Kidney tubule cell (primary cell): ENCODE measurements at regions not wholly inside any gene's neighbourhood (a gene's known extent, or its start where the extent isn't known, plus 50 kb on each side); places are given as distances from the start of the nearest gene placed in this dataset.
"Not testable (repeated sequence)": the region's sequence is repeated elsewhere in the genome, so short reads cannot be mapped to it uniquely, and the experiment has no call there.

ENCODE experiments used
- DNase-seq: peaks from one replicate; pipeline ENCODE4 v3.0.0-alpha.2; 2018; ENCODE audit warnings: low spot score

- no peak for DNase-seq
These were observed 561.2 kb upstream of the C16orf82 start for GRCh38 chr16:26505496-26505895.

GRCh38 chr16:26508946-26509345 is 557.8 kb upstream of the C16orf82 start:
- not testable (repeated sequence) for DNase-seq

GRCh38 chr16:26510924-26511323 is 555.8 kb upstream of the C16orf82 start:
- no peak for DNase-seq

- DNase-seq = no peak
These were observed 555.3 kb upstream of the C16orf82 start for GRCh38 chr16:26511463-26511862.

- DNase-seq = no peak
These were observed 545.1 kb upstream of the C16orf82 start for GRCh38 chr16:26521626-26522025.

- DNase-seq = no peak
These were observed 542.4 kb upstream of the C16orf82 start for GRCh38 chr16:26524281-26524680.

GRCh38 chr16:26524846-26525245 is 541.9 kb upstream of the C16orf82 start:
- no peak for DNase-seq

GRCh38 chr16:26525856-26526255 is 540.9 kb upstream of the C16orf82 start:
- no peak for DNase-seq

- DNase-seq = no peak
These were observed 540.1 kb upstream of the C16orf82 start for GRCh38 chr16:26526633-26527032.

- no peak for DNase-seq
These were observed 536.0 kb upstream of the C16orf82 start for GRCh38 chr16:26530584-26531289.

- DNase-seq = no peak
These were observed 535.4 kb upstream of the C16orf82 start for GRCh38 chr16:26531290-26531730.

GRCh38 chr16:26532456-26532855 is 534.3 kb upstream of the C16orf82 start:
- no peak for DNase-seq

GRCh38 chr16:26542198-26542597 is 524.5 kb upstream of the C16orf82 start:
- DNase-seq = no peak

GRCh38 chr16:26546573-26546972 is 520.2 kb upstream of the C16orf82 start:
- DNase-seq = no peak

GRCh38 chr16:26547681-26548080 is 519.0 kb upstream of the C16orf82 start:
- DNase-seq = no peak

GRCh38 chr16:26550111-26550610 is 516.6 kb upstream of the C16orf82 start:
- DNase-seq = no peak

- no peak for DNase-seq
These were observed 512.7 kb upstream of the C16orf82 start for GRCh38 chr16:26554030-26554429.

GRCh38 chr16:26561303-26561702 is 505.4 kb upstream of the C16orf82 start:
- no peak for DNase-seq

GRCh38 chr16:26563018-26563417 is 503.7 kb upstream of the C16orf82 start:
- no peak for DNase-seq

- DNase-seq = no peak
These were observed 499.4 kb upstream of the C16orf82 start for GRCh38 chr16:26567356-26567755.

- peak; percentile 20 for DNase-seq
These were observed 496.9 kb upstream of the C16orf82 start for GRCh38 chr16:26569793-26570192.

GRCh38 chr16:26578748-26579147 is 488.0 kb upstream of the C16orf82 start:
- no peak for DNase-seq

- DNase-seq = no peak
These were observed 482.9 kb upstream of the C16orf82 start for GRCh38 chr16:26583803-26584202.

GRCh38 chr16:26593700-26594099 is 473.0 kb upstream of the C16orf82 start:
- no peak for DNase-seq
